ENCODE measurements at regions not wholly inside any gene's neighbourhood (a gene's known extent, or its start where the extent isn't known, plus 50 kb on each side); places are given as distances from the start of the nearest gene placed in this dataset.
"Not testable (repeated sequence)": the region's sequence is repeated elsewhere in the genome, so short reads cannot be mapped to it uniquely, and the experiment has no call there.

- H2AFZ ChIP-seq (ENCODE audit: control insufficient read depth, low read length) = peak overlapping the region; percentile 49
- peak overlapping the region; percentile 84 for H3K27ac ChIP-seq (ENCODE audit: control insufficient read depth, insufficient read depth, low read length)
- no peaks in the 10 kb centered on the region for H3K36me3 ChIP-seq (ENCODE audit: control insufficient read depth in 2 of 2, extremely low read depth in 1 of 2, insufficient read depth in 2 of 2, low read length in 2 of 2)
- no peaks in the 10 kb centered on the region for H3K27me3 ChIP-seq (ENCODE audit: control insufficient read depth, extremely low read depth, insufficient read depth, low read length)
- no peaks in the 10 kb centered on the region for H4K20me1 ChIP-seq (ENCODE audit: control insufficient read depth, extremely low read depth, insufficient read depth, low read length)
- TF ChIP-seq CTCF (optimal IDR thresholded peaks at IDR 0.05 in 1 of 3, IDR thresholded peaks at IDR 0.05 in 1 of 3, conservative IDR thresholded peaks at IDR 0.05 in 1 of 3; ENCODE audit: extremely low read depth in 1 of 3, insufficient read depth in 2 of 3, low read length in 3 of 3) = no peak
- TF ChIP-seq EZH2 (IDR thresholded peaks at IDR 0.05; ENCODE audit: low read length) = no peak
- no peaks in the 10 kb centered on the region for H3K79me2 ChIP-seq (ENCODE audit: control insufficient read depth, insufficient read depth, low read length)
- H3K4me3 ChIP-seq (ENCODE audit: control insufficient read depth in 2 of 3, extremely low read depth in 1 of 3, insufficient read depth in 2 of 3, low read depth in 1 of 3, low read length in 3 of 3) = peak overlapping the region in 2 of 3 experiments; percentile 10 to 45
- dilution Hi-C loops (cut with MboI; ENCODE audit: extremely low pct_ligation_motif_present, low sequenced_read_pairs) = no loop called here
- peak overlapping the region; percentile 76 for H3K9ac ChIP-seq (ENCODE audit: control insufficient read depth, extremely low read depth, insufficient read depth, low read length)
- FAIRE-seq (peak; percentile 23), DNase-seq (ENCODE audit: low read depth, low spot score) (peak; percentile 40)
- H3K4me1 ChIP-seq (ENCODE audit: control insufficient read depth, extremely low read depth, insufficient read depth, low read length) = peaks cover 6% of the 10 kb centered on the region
- peak overlapping the region; percentile 73 for H3K4me2 ChIP-seq (ENCODE audit: control insufficient read depth, extremely low read depth, insufficient read depth, low read depth, low read length)
- H3K9me1 ChIP-seq (ENCODE audit: control insufficient read depth, extremely low read depth, insufficient read depth, low read length) = no peaks in the 10 kb centered on the region
- no peaks in the 10 kb centered on the region for H3K9me3 ChIP-seq (ENCODE audit: control insufficient read depth, low read depth, low read length)
Measured at GRCh38 chrX:41009850-41010846, 75.1 kb upstream of the USP9X start.

- H3K9ac ChIP-seq (ENCODE audit: control insufficient read depth, extremely low read depth, insufficient read depth, low read length) = no peak overlapping the region
- H3K79me2 ChIP-seq (ENCODE audit: control insufficient read depth, insufficient read depth, low read length) = no peaks in the 10 kb centered on the region
- TF ChIP-seq EZH2 (IDR thresholded peaks at IDR 0.05; ENCODE audit: low read length) (no peak), CTCF (optimal IDR thresholded peaks at IDR 0.05 in 1 of 3, IDR thresholded peaks at IDR 0.05 in 1 of 3, conservative IDR thresholded peaks at IDR 0.05 in 1 of 3; ENCODE audit: extremely low read depth in 1 of 3, insufficient read depth in 2 of 3, low read length in 3 of 3) (no peak)
- no peaks in the 10 kb centered on the region for H3K27me3 ChIP-seq (ENCODE audit: control insufficient read depth, extremely low read depth, insufficient read depth, low read length)
- H3K27ac ChIP-seq (ENCODE audit: control insufficient read depth, insufficient read depth, low read length) = no peak overlapping the region
- H3K9me1 ChIP-seq (ENCODE audit: control insufficient read depth, extremely low read depth, insufficient read depth, low read length) = no peaks in the 10 kb centered on the region
- no peak overlapping the region for H3K4me3 ChIP-seq (ENCODE audit: control insufficient read depth in 2 of 3, extremely low read depth in 1 of 3, insufficient read depth in 2 of 3, low read depth in 1 of 3, low read length in 3 of 3)
- H3K4me1 ChIP-seq (ENCODE audit: control insufficient read depth, extremely low read depth, insufficient read depth, low read length) = peaks cover 5% of the 10 kb centered on the region
- DNase-seq (ENCODE audit: low read depth, low spot score) (peak; percentile 52), FAIRE-seq (peak; percentile 88)
- dilution Hi-C loops (cut with MboI; ENCODE audit: extremely low pct_ligation_motif_present, low sequenced_read_pairs) = no loop called here
- H2AFZ ChIP-seq (ENCODE audit: control insufficient read depth, low read length) = no peak overlapping the region
- H4K20me1 ChIP-seq (ENCODE audit: control insufficient read depth, extremely low read depth, insufficient read depth, low read length) = no peaks in the 10 kb centered on the region
- H3K9me3 ChIP-seq (ENCODE audit: control insufficient read depth, low read depth, low read length) = no peaks in the 10 kb centered on the region
- H3K36me3 ChIP-seq (ENCODE audit: control insufficient read depth in 2 of 2, extremely low read depth in 1 of 2, insufficient read depth in 2 of 2, low read length in 2 of 2) = no peaks in the 10 kb centered on the region
- no peak overlapping the region for H3K4me2 ChIP-seq (ENCODE audit: control insufficient read depth, extremely low read depth, insufficient read depth, low read depth, low read length)
Measured at GRCh38 chrX:41014776-41015360, 70.4 kb upstream of the USP9X start.

GRCh38 chrX:41017785-41018184 is 67.5 kb upstream of the USP9X start:
- H2AFZ ChIP-seq (ENCODE audit: control insufficient read depth, low read length); dilution Hi-C loops (cut with MboI; ENCODE audit: extremely low pct_ligation_motif_present, low sequenced_read_pairs); H3K79me2 ChIP-seq (ENCODE audit: control insufficient read depth, insufficient read depth, low read length); H3K27me3 ChIP-seq (ENCODE audit: control insufficient read depth, extremely low read depth, insufficient read depth, low read length); DNase-seq (ENCODE audit: low read depth, low spot score); H3K9me3 ChIP-seq (ENCODE audit: control insufficient read depth, low read depth, low read length); H3K4me1 ChIP-seq (ENCODE audit: control insufficient read depth, extremely low read depth, insufficient read depth, low read length); H3K4me3 ChIP-seq (ENCODE audit: control insufficient read depth in 2 of 3, extremely low read depth in 1 of 3, insufficient read depth in 2 of 3, low read depth in 1 of 3, low read length in 3 of 3); H3K27ac ChIP-seq (ENCODE audit: control insufficient read depth, insufficient read depth, low read length); H3K36me3 ChIP-seq (ENCODE audit: control insufficient read depth in 2 of 2, extremely low read depth in 1 of 2, insufficient read depth in 2 of 2, low read length in 2 of 2); H3K9ac ChIP-seq (ENCODE audit: control insufficient read depth, extremely low read depth, insufficient read depth, low read length); H3K4me2 ChIP-seq (ENCODE audit: control insufficient read depth, extremely low read depth, insufficient read depth, low read depth, low read length); H4K20me1 ChIP-seq (ENCODE audit: control insufficient read depth, extremely low read depth, insufficient read depth, low read length); H3K9me1 ChIP-seq (ENCODE audit: control insufficient read depth, extremely low read depth, insufficient read depth, low read length); FAIRE-seq: not testable (repeated sequence)

Measured in keratinocyte (primary cell).